ENCODE measurements at regions not wholly inside any gene's neighbourhood (a gene's known extent, or its start where the extent isn't known, plus 50 kb on each side); places are given as distances from the start of the nearest gene placed in this dataset.

DNA sequence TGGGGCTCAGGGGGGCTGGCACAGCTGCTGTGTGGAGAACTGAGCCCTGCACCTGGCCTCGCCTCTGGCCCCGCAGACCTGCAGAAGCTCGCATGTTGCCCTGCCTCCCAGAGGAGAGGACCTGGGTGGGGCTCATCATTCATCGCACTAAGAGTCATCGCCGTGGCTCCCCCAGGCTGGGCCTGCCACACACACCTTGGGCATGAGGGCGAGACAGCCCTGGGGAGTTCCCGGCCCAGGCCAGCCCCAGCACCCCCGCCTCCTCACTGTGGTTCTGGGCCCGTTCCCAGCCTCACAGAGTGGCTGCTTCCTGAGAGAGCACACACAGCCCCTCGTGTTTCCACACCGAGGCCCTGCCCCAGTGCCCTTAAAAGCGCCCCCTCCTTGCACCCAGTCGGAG lies 694.6 kb downstream of the TBC1D22A start:
- peaks cover 0 to 40% (median 3%) of the 10 kb centered on the region in 3 donors for H3K9me3 ChIP-seq (ENCODE audit: control extremely low read depth in 1 of 3, control insufficient read depth in 2 of 3, insufficient read depth in 1 of 3, low read length in 2 of 3)
- 88% methylated on average over 14 of the region's 14 CpGs for WGBS (ENCODE audit: insufficient coverage)
- H3K79me2 ChIP-seq (ENCODE audit: control insufficient read depth, insufficient read depth, low read length): no peaks in the 10 kb centered on the region
- no peak overlapping the region for H3K27ac ChIP-seq (ENCODE audit: low read length in 2 of 2)
- no peak for ATAC-seq (ENCODE audit: low read depth)
- Mint-ChIP-seq H3K4me1 (no peaks in the 10 kb centered on the region), H3K4me3 (no peak overlapping the region), H3K27me3 (no peaks in the 10 kb centered on the region), H3K27ac (no peak overlapping the region), H3K9me3 (ENCODE audit: insufficient read depth) (peaks cover 11% of the 10 kb centered on the region)
- H3K4me2 ChIP-seq (replicated peaks; ENCODE audit: low read depth, low read length, poor library complexity, severe bottlenecking): no peak overlapping the region
- POLR2A ChIA-PET: no interaction called here
- H3K4me1 ChIP-seq (ENCODE audit: control insufficient read depth in 2 of 2, insufficient read depth in 2 of 2, low read length in 2 of 2): no peaks in the 10 kb centered on the region
- CTCF ChIA-PET: no interaction called here
- H3K9ac ChIP-seq (ENCODE audit: low read length): no peak overlapping the region
- no peak for TF ChIP-seq EZH2 (IDR thresholded peaks at IDR 0.05; ENCODE audit: borderline replicate concordance, insufficient read depth, low read depth, low read length, poor library complexity, severe bottlenecking)
- TF ChIP-seq, protein P1, sequence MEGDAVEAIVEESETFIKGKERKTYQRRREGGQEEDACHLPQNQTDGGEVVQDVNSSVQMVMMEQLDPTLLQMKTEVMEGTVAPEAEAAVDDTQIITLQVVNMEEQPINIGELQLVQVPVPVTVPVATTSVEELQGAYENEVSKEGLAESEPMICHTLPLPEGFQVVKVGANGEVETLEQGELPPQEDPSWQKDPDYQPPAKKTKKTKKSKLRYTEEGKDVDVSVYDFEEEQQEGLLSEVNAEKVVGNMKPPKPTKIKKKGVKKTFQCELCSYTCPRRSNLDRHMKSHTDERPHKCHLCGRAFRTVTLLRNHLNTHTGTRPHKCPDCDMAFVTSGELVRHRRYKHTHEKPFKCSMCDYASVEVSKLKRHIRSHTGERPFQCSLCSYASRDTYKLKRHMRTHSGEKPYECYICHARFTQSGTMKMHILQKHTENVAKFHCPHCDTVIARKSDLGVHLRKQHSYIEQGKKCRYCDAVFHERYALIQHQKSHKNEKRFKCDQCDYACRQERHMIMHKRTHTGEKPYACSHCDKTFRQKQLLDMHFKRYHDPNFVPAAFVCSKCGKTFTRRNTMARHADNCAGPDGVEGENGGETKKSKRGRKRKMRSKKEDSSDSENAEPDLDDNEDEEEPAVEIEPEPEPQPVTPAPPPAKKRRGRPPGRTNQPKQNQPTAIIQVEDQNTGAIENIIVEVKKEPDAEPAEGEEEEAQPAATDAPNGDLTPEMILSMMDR (IDR thresholded peaks at IDR 0.05): no peak
- H3K4me3 ChIP-seq (ENCODE audit: control extremely low read depth in 1 of 5, extremely low read depth in 1 of 5, insufficient read depth in 1 of 5, low read depth in 2 of 5, low read length in 4 of 5): no peak overlapping the region
- H4K20me1 ChIP-seq (ENCODE audit: control insufficient read depth, insufficient read depth, low read length, poor library complexity, severe bottlenecking): no peaks in the 10 kb centered on the region
- H3K27me3 ChIP-seq (replicated peaks in 1 of 4; ENCODE audit: control extremely low read depth in 1 of 4, control insufficient read depth in 3 of 4, insufficient read depth in 4 of 4, low read length in 3 of 4): no peaks in the 10 kb centered on the region
- no peak overlapping the region for H2AFZ ChIP-seq (ENCODE audit: insufficient read depth, low read depth, low read length, poor library complexity, severe bottlenecking)
- no peak for DNase-seq
- no peaks in the 10 kb centered on the region for H3K36me3 ChIP-seq (replicated peaks in 1 of 2; ENCODE audit: control extremely low read depth in 1 of 2, control insufficient read depth in 1 of 2, extremely low read depth in 1 of 2, insufficient read depth in 2 of 2, low read length in 1 of 2)
- intact Hi-C loops (cut with micrococcal nuclease): no loop called here

DNA sequence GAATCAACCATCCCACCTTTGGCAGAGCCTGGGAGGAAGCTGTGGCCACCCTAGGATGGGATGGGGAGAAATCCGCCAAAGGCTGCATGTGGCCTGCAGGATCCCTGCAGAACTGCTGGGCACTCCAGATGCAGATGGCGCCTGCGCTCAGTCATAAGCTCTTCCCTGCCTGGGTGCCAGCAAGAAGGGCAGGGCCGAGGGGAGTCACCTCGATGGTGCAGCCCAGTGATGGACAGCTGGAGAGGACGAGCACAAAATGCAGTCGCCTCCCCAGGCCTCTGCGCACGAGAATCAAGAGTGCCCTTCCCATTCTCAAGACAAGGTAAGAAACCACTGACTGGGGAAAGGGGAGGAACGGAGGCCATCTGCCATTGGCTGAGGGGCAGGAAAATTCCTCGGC lies 693.6 kb downstream of the TBC1D22A start:
- H3K4me2 ChIP-seq (replicated peaks; ENCODE audit: low read depth, low read length, poor library complexity, severe bottlenecking): no peak overlapping the region
- Mint-ChIP-seq H3K9me3 (ENCODE audit: insufficient read depth) (peaks cover 11% of the 10 kb centered on the region), H3K27ac (no peak overlapping the region), H3K4me3 (no peak overlapping the region), H3K27me3 (no peaks in the 10 kb centered on the region), H3K4me1 (no peaks in the 10 kb centered on the region)
- H3K9me3 ChIP-seq (ENCODE audit: control extremely low read depth in 1 of 3, control insufficient read depth in 2 of 3, insufficient read depth in 1 of 3, low read length in 2 of 3): peaks cover 0 to 42% (median 3%) of the 10 kb centered on the region in 3 donors
- no peaks in the 10 kb centered on the region for H3K4me1 ChIP-seq (ENCODE audit: control insufficient read depth in 2 of 2, insufficient read depth in 2 of 2, low read length in 2 of 2)
- POLR2A ChIA-PET: no interaction called here
- DNase-seq (no peak), ATAC-seq (ENCODE audit: low read depth) (no peak)
- CTCF ChIA-PET: no interaction called here
- H3K4me3 ChIP-seq (ENCODE audit: control extremely low read depth in 1 of 5, extremely low read depth in 1 of 5, insufficient read depth in 1 of 5, low read depth in 2 of 5, low read length in 4 of 5): no peak overlapping the region
- H4K20me1 ChIP-seq (ENCODE audit: control insufficient read depth, insufficient read depth, low read length, poor library complexity, severe bottlenecking): no peaks in the 10 kb centered on the region
- no peak overlapping the region for H2AFZ ChIP-seq (ENCODE audit: insufficient read depth, low read depth, low read length, poor library complexity, severe bottlenecking)
- H3K9ac ChIP-seq (ENCODE audit: low read length): no peak overlapping the region
- no peak for TF ChIP-seq EZH2 (IDR thresholded peaks at IDR 0.05; ENCODE audit: borderline replicate concordance, insufficient read depth, low read depth, low read length, poor library complexity, severe bottlenecking)
- TF ChIP-seq, protein P1 (IDR thresholded peaks at IDR 0.05): no peak
- intact Hi-C loops (cut with micrococcal nuclease): no loop called here
- 88% methylated on average over 5 of the region's 11 CpGs for WGBS (ENCODE audit: insufficient coverage)
- no peaks in the 10 kb centered on the region for H3K79me2 ChIP-seq (ENCODE audit: control insufficient read depth, insufficient read depth, low read length)
- no peaks in the 10 kb centered on the region for H3K36me3 ChIP-seq (replicated peaks in 1 of 2; ENCODE audit: control extremely low read depth in 1 of 2, control insufficient read depth in 1 of 2, extremely low read depth in 1 of 2, insufficient read depth in 2 of 2, low read length in 1 of 2)
- H3K27ac ChIP-seq (ENCODE audit: low read length in 2 of 2): no peak overlapping the region
- no peaks in the 10 kb centered on the region for H3K27me3 ChIP-seq (replicated peaks in 1 of 4; ENCODE audit: control extremely low read depth in 1 of 4, control insufficient read depth in 3 of 4, insufficient read depth in 4 of 4, low read length in 3 of 4)
